ENCODE measurements at regions not wholly inside any gene's neighbourhood (a gene's known extent, or its start where the extent isn't known, plus 50 kb on each side); places are given as distances from the start of the nearest gene placed in this dataset.

GRCh38 chr1:218604217-218604616 lies 259.1 kb downstream of the TGFB2 start:
- no peaks in the 10 kb centered on the region for H3K27me3 ChIP-seq (ENCODE audit: control insufficient read depth, insufficient read depth, low read length)
- no peak overlapping the region for H3K27ac ChIP-seq (ENCODE audit: low read length)
- no peaks in the 10 kb centered on the region for H3K9me3 ChIP-seq (ENCODE audit: control insufficient read depth, insufficient read depth, low read length)
- H3K4me1 ChIP-seq (ENCODE audit: control insufficient read depth, insufficient read depth, low read length), result no peaks in the 10 kb centered on the region; the same call in 1 of the 2 replicates
- no peak overlapping the region for H3K4me3 ChIP-seq (ENCODE audit: low read length)
- no peaks in the 10 kb centered on the region for H3K36me3 ChIP-seq (ENCODE audit: control insufficient read depth, insufficient read depth, low read length)
- WGBS (ENCODE audit: insufficient coverage, insufficient read length), result no CpG with 5 or more reads among the region's 1 CpG
- no peak for DNase-seq (ENCODE audit: low read depth, low spot score)

- H3K27ac ChIP-seq (ENCODE audit: low read length), result no peak overlapping the region
- no peaks in the 10 kb centered on the region for H3K27me3 ChIP-seq (ENCODE audit: control insufficient read depth, insufficient read depth, low read length)
- DNase-seq (ENCODE audit: low read depth, low spot score), result no peak
- no CpG with 5 or more reads among the region's 1 CpG for WGBS (ENCODE audit: insufficient coverage, insufficient read length)
- no peak overlapping the region for H3K4me3 ChIP-seq (ENCODE audit: low read length)
- H3K36me3 ChIP-seq (ENCODE audit: control insufficient read depth, insufficient read depth, low read length), result no peaks in the 10 kb centered on the region
- no peaks in the 10 kb centered on the region; the same call in none of the 2 replicates for H3K4me1 ChIP-seq (ENCODE audit: control insufficient read depth, insufficient read depth, low read length)
- no peaks in the 10 kb centered on the region for H3K9me3 ChIP-seq (ENCODE audit: control insufficient read depth, insufficient read depth, low read length)
These were observed 266.9 kb downstream of the TGFB2 start for GRCh38 chr1:218611916-218612585.

GRCh38 chr1:218613105-218613504 lies 268.0 kb downstream of the TGFB2 start:
- no peak overlapping the region for H3K4me3 ChIP-seq (ENCODE audit: low read length)
- WGBS (ENCODE audit: insufficient coverage, insufficient read length), result no CpG with 5 or more reads among the region's 2 CpGs
- H3K36me3 ChIP-seq (ENCODE audit: control insufficient read depth, insufficient read depth, low read length), result no peaks in the 10 kb centered on the region
- H3K9me3 ChIP-seq (ENCODE audit: control insufficient read depth, insufficient read depth, low read length), result no peaks in the 10 kb centered on the region
- no peaks in the 10 kb centered on the region for H3K27me3 ChIP-seq (ENCODE audit: control insufficient read depth, insufficient read depth, low read length)
- H3K27ac ChIP-seq (ENCODE audit: low read length), result no peak overlapping the region
- DNase-seq (ENCODE audit: low read depth, low spot score), result no peak
- no peaks in the 10 kb centered on the region; the same call in 1 of the 2 replicates for H3K4me1 ChIP-seq (ENCODE audit: control insufficient read depth, insufficient read depth, low read length)

- H3K9me3 ChIP-seq (ENCODE audit: control insufficient read depth, insufficient read depth, low read length), result no peaks in the 10 kb centered on the region
- no CpG with 5 or more reads among the region's 2 CpGs for WGBS (ENCODE audit: insufficient coverage, insufficient read length)
- H3K27ac ChIP-seq (ENCODE audit: low read length), result no peak overlapping the region
- H3K36me3 ChIP-seq (ENCODE audit: control insufficient read depth, insufficient read depth, low read length), result no peaks in the 10 kb centered on the region
- no peak overlapping the region for H3K4me3 ChIP-seq (ENCODE audit: low read length)
- no peaks in the 10 kb centered on the region for H3K27me3 ChIP-seq (ENCODE audit: control insufficient read depth, insufficient read depth, low read length)
- no peaks in the 10 kb centered on the region; the same call in 1 of the 2 replicates for H3K4me1 ChIP-seq (ENCODE audit: control insufficient read depth, insufficient read depth, low read length)
- no peak for DNase-seq (ENCODE audit: low read depth, low spot score)
These were observed 268.9 kb downstream of the TGFB2 start for GRCh38 chr1:218614031-218614430.

- Histone ChIP-seq H3K27me3 (ENCODE audit: control insufficient read depth, insufficient read depth, low read length) (no peaks in the 10 kb centered on the region), H3K9me3 (ENCODE audit: control insufficient read depth, insufficient read depth, low read length) (no peaks in the 10 kb centered on the region), H3K4me1 (ENCODE audit: control insufficient read depth, insufficient read depth, low read length) (no peaks in the 10 kb centered on the region; the same call in 1 of the 2 replicates), H3K36me3 (ENCODE audit: control insufficient read depth, insufficient read depth, low read length) (no peaks in the 10 kb centered on the region), H3K4me3 (ENCODE audit: low read length) (no peak overlapping the region), H3K27ac (ENCODE audit: low read length) (no peak overlapping the region)
- no CpG with 5 or more reads among the region's 1 CpG for WGBS (ENCODE audit: insufficient coverage, insufficient read length)
- DNase-seq (ENCODE audit: low read depth, low spot score), result no peak
These were observed 271.5 kb downstream of the TGFB2 start for GRCh38 chr1:218616681-218617080.

GRCh38 chr1:218617986-218618385 lies 272.9 kb downstream of the TGFB2 start:
- Histone ChIP-seq H3K9me3 (ENCODE audit: control insufficient read depth, insufficient read depth, low read length) (no peaks in the 10 kb centered on the region), H3K27me3 (ENCODE audit: control insufficient read depth, insufficient read depth, low read length) (no peaks in the 10 kb centered on the region), H3K27ac (ENCODE audit: low read length) (no peak overlapping the region), H3K4me1 (ENCODE audit: control insufficient read depth, insufficient read depth, low read length) (no peaks in the 10 kb centered on the region; the same call in 1 of the 2 replicates), H3K36me3 (ENCODE audit: control insufficient read depth, insufficient read depth, low read length) (no peaks in the 10 kb centered on the region), H3K4me3 (ENCODE audit: low read length) (no peak overlapping the region)
- no peak for DNase-seq (ENCODE audit: low read depth, low spot score)

- Histone ChIP-seq H3K9me3 (ENCODE audit: control insufficient read depth, insufficient read depth, low read length) (no peaks in the 10 kb centered on the region), H3K36me3 (ENCODE audit: control insufficient read depth, insufficient read depth, low read length) (no peaks in the 10 kb centered on the region), H3K4me1 (ENCODE audit: control insufficient read depth, insufficient read depth, low read length) (no peaks in the 10 kb centered on the region), H3K27ac (ENCODE audit: low read length) (no peak overlapping the region), H3K27me3 (ENCODE audit: control insufficient read depth, insufficient read depth, low read length) (no peaks in the 10 kb centered on the region), H3K4me3 (ENCODE audit: low read length) (no peak overlapping the region)
- WGBS (ENCODE audit: insufficient coverage, insufficient read length), result no CpG with 5 or more reads among the region's 1 CpG
- no peak for DNase-seq (ENCODE audit: low read depth, low spot score)
These were observed 275.8 kb downstream of the TGFB2 start for GRCh38 chr1:218620956-218621355.

GRCh38 chr1:218624052-218624451 lies 278.9 kb downstream of the TGFB2 start:
- H3K27me3 ChIP-seq (ENCODE audit: control insufficient read depth, insufficient read depth, low read length), result no peaks in the 10 kb centered on the region
- H3K9me3 ChIP-seq (ENCODE audit: control insufficient read depth, insufficient read depth, low read length), result no peaks in the 10 kb centered on the region
- no peak for DNase-seq (ENCODE audit: low read depth, low spot score)
- H3K27ac ChIP-seq (ENCODE audit: low read length), result no peak overlapping the region
- H3K4me3 ChIP-seq (ENCODE audit: low read length), result no peak overlapping the region
- no CpG with 5 or more reads among the region's 2 CpGs for WGBS (ENCODE audit: insufficient coverage, insufficient read length)
- H3K36me3 ChIP-seq (ENCODE audit: control insufficient read depth, insufficient read depth, low read length), result no peaks in the 10 kb centered on the region
- no peaks in the 10 kb centered on the region for H3K4me1 ChIP-seq (ENCODE audit: control insufficient read depth, insufficient read depth, low read length)

GRCh38 chr1:218625393-218625792 lies 280.3 kb downstream of the TGFB2 start:
- WGBS (ENCODE audit: insufficient coverage, insufficient read length), result no CpG with 5 or more reads among the region's 2 CpGs
- H3K27me3 ChIP-seq (ENCODE audit: control insufficient read depth, insufficient read depth, low read length), result no peaks in the 10 kb centered on the region
- no peaks in the 10 kb centered on the region for H3K9me3 ChIP-seq (ENCODE audit: control insufficient read depth, insufficient read depth, low read length)
- H3K36me3 ChIP-seq (ENCODE audit: control insufficient read depth, insufficient read depth, low read length), result no peaks in the 10 kb centered on the region
- no peak overlapping the region for H3K4me3 ChIP-seq (ENCODE audit: low read length)
- no peak overlapping the region for H3K27ac ChIP-seq (ENCODE audit: low read length)
- DNase-seq (ENCODE audit: low read depth, low spot score), result no peak
- no peaks in the 10 kb centered on the region for H3K4me1 ChIP-seq (ENCODE audit: control insufficient read depth, insufficient read depth, low read length)

GRCh38 chr1:218633238-218633988 lies 288.3 kb downstream of the TGFB2 start:
- Histone ChIP-seq H3K27ac (ENCODE audit: low read length) (no peak overlapping the region), H3K27me3 (ENCODE audit: control insufficient read depth, insufficient read depth, low read length) (no peaks in the 10 kb centered on the region), H3K4me1 (ENCODE audit: control insufficient read depth, insufficient read depth, low read length) (no peaks in the 10 kb centered on the region), H3K9me3 (ENCODE audit: control insufficient read depth, insufficient read depth, low read length) (no peaks in the 10 kb centered on the region), H3K36me3 (ENCODE audit: control insufficient read depth, insufficient read depth, low read length) (no peaks in the 10 kb centered on the region), H3K4me3 (ENCODE audit: low read length) (no peak overlapping the region)
- DNase-seq (ENCODE audit: low read depth, low spot score), result no peak
- no CpG with 5 or more reads among the region's 9 CpGs for WGBS (ENCODE audit: insufficient coverage, insufficient read length)

All from iPS DF 6.9 (cell line).